ENCODE measurements at regions not wholly inside any gene's neighbourhood (a gene's known extent, or its start where the extent isn't known, plus 50 kb on each side); places are given as distances from the start of the nearest gene placed in this dataset.

- in situ Hi-C loops (cut with MboI; ENCODE audit: low pct_unique_long_range_greater_than_20kb, low sequenced_read_pairs, unreplicated experiment): loop anchor here (25.0 kb wide), 1 partner anchor 317 kb away; no protein-coding TSS in a partner anchor
- no peak for DNase-seq (ENCODE audit: low spot score)
- TF ChIP-seq, protein P1, sequence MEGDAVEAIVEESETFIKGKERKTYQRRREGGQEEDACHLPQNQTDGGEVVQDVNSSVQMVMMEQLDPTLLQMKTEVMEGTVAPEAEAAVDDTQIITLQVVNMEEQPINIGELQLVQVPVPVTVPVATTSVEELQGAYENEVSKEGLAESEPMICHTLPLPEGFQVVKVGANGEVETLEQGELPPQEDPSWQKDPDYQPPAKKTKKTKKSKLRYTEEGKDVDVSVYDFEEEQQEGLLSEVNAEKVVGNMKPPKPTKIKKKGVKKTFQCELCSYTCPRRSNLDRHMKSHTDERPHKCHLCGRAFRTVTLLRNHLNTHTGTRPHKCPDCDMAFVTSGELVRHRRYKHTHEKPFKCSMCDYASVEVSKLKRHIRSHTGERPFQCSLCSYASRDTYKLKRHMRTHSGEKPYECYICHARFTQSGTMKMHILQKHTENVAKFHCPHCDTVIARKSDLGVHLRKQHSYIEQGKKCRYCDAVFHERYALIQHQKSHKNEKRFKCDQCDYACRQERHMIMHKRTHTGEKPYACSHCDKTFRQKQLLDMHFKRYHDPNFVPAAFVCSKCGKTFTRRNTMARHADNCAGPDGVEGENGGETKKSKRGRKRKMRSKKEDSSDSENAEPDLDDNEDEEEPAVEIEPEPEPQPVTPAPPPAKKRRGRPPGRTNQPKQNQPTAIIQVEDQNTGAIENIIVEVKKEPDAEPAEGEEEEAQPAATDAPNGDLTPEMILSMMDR (IDR thresholded peaks at IDR 0.05; ENCODE audit: extremely low read depth, insufficient read depth, missing control alignments): no peak
Observed at GRCh38 chr13:69545551-69545950, 562.1 kb upstream of the ATXN8OS start.

GRCh38 chr13:69524459-69525150, 583.0 kb upstream of the ATXN8OS start:
- TF ChIP-seq, protein P1 (IDR thresholded peaks at IDR 0.05; ENCODE audit: extremely low read depth, insufficient read depth, missing control alignments): peak; percentile 9
- DNase-seq (ENCODE audit: low spot score): no peak
- in situ Hi-C loops (cut with MboI; ENCODE audit: low pct_unique_long_range_greater_than_20kb, low sequenced_read_pairs, unreplicated experiment): loop anchor here (25.0 kb wide), 1 partner anchor 338 kb away; no protein-coding TSS in a partner anchor

DNA sequence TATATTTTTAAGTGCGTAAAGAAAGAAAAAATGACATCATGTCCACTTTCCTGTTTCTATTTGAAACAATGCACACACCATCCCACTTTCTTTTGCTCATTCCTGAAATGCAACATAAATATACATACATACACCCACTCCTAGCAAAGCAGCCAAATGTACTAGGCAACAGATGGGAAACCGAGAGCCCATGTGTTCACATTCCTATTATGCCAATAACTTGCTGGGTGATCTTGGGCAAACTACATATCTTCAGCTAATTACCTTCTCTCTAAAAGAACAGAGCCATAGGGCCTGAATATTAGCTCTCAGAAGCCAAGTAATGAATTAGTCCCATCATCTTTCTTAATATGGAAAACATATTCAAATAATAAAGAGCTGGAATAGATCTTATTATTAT, 610.6 kb upstream of the ATXN8OS start:
- DNase-seq (ENCODE audit: low spot score): no peak
- TF ChIP-seq, protein P1 (IDR thresholded peaks at IDR 0.05; ENCODE audit: extremely low read depth, insufficient read depth, missing control alignments): no peak
- in situ Hi-C loops (cut with MboI; ENCODE audit: low pct_unique_long_range_greater_than_20kb, low sequenced_read_pairs, unreplicated experiment): no loop called here

DNA sequence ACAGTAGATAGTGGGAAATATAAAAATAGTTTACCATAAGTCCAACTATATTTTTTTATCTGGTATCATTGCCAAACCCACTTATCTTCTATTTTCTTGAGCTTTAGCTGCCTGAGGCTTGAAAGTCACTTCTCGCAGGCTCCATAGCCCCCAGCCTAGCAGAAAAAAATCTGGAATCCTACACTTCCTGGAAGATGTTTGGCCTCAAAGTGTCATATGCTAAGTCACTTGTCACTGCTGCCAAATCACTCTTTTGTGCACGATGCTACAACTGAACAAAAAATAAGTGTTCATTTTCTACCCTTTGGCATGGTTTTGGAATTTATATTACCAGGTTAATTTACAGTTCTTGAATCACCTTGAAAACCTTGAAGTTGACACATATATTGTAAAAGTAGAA, 612.5 kb upstream of the ATXN8OS start:
- no peak for DNase-seq (ENCODE audit: low spot score)
- in situ Hi-C loops (cut with MboI; ENCODE audit: low pct_unique_long_range_greater_than_20kb, low sequenced_read_pairs, unreplicated experiment): no loop called here
- TF ChIP-seq, protein P1 (IDR thresholded peaks at IDR 0.05; ENCODE audit: extremely low read depth, insufficient read depth, missing control alignments): no peak

GRCh38 chr13:69487576-69487975, 620.0 kb upstream of the ATXN8OS start:
- TF ChIP-seq, protein P1 (IDR thresholded peaks at IDR 0.05; ENCODE audit: extremely low read depth, insufficient read depth, missing control alignments): no peak
- DNase-seq (ENCODE audit: low spot score): no peak
- in situ Hi-C loops (cut with MboI; ENCODE audit: low pct_unique_long_range_greater_than_20kb, low sequenced_read_pairs, unreplicated experiment): no loop called here

DNA sequence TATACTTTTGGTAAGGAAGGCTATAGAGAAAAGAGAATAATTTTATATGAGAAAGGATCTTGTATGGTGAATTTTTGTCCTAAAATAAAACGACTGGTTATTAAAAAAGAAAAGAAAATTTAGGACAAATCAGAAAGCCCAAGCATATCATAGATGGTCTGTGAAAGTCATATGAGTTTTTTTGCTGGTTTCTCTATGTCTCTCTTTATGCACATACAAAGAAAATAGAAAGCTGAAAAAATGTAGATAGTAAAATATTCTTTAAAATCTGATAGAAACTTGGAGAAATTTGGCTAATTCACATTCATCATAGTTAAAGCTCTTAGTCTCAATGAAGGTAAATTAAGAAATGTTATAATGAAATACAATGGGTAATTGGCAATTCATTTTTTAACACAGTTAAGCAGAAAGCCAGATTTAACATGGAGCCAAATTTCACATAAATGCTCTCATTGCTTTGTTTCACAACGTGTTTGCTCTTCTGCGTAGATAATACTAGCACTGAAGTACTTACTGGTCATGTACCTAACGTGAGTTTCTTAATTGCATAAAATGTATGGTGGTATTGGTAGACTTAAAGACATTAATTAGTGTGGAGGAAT, 621.5 kb upstream of the ATXN8OS start:
- no peak for DNase-seq (ENCODE audit: low spot score)
- in situ Hi-C loops (cut with MboI; ENCODE audit: low pct_unique_long_range_greater_than_20kb, low sequenced_read_pairs, unreplicated experiment): no loop called here

More for the DNA sequence above, 621.5 kb upstream of the ATXN8OS start:
- TF ChIP-seq, protein P1 (IDR thresholded peaks at IDR 0.05; ENCODE audit: extremely low read depth, insufficient read depth, missing control alignments): no peak

Measured in GM13977 (cell line).